ENCODE measurements at regions not wholly inside any gene's neighbourhood (a gene's known extent, or its start where the extent isn't known, plus 50 kb on each side); places are given as distances from the start of the nearest gene placed in this dataset.

DNA sequence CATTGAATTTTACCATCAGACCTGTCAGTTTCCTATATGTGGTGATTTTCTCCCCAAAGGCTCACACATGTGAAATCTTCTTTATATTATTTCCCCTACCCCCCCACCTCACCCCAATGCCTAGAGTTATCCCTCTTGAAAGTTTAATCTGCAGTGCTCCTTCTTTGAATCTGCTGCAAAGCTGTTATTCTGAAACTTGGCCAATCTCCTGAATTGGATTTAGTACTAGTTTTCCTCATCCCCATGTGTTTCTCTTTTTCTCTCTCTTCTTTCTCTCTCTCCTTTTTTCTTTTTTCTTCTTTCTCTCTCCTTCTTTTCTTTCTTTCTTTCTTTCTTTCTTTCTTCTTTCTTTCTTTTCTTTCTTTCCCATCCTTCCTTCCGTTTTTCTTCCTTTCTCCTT is 886.2 kb downstream of the TYW1 start:
- TF ChIP-seq, protein P1, sequence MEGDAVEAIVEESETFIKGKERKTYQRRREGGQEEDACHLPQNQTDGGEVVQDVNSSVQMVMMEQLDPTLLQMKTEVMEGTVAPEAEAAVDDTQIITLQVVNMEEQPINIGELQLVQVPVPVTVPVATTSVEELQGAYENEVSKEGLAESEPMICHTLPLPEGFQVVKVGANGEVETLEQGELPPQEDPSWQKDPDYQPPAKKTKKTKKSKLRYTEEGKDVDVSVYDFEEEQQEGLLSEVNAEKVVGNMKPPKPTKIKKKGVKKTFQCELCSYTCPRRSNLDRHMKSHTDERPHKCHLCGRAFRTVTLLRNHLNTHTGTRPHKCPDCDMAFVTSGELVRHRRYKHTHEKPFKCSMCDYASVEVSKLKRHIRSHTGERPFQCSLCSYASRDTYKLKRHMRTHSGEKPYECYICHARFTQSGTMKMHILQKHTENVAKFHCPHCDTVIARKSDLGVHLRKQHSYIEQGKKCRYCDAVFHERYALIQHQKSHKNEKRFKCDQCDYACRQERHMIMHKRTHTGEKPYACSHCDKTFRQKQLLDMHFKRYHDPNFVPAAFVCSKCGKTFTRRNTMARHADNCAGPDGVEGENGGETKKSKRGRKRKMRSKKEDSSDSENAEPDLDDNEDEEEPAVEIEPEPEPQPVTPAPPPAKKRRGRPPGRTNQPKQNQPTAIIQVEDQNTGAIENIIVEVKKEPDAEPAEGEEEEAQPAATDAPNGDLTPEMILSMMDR (IDR thresholded peaks at IDR 0.05): no peak
- TF ChIP-seq POLR2A (IDR thresholded peaks at IDR 0.05): no peak
